Adrenal gland (tissue), 5 donors: ENCODE measurements at regions not wholly inside any gene's neighbourhood (a gene's known extent, or its start where the extent isn't known, plus 50 kb on each side); places are given as distances from the start of the nearest gene placed in this dataset.

Experiments
- POLR2A ChIP-seq, 2 donors: fragments of 450-650 bp; IDR thresholded peaks; one replicate each; pipeline ENCODE4 v1.6.1; 2017; ENCODE audit warnings: antibody characterized with exemption in 2 of 2, mild to moderate bottlenecking in 2 of 2, moderate library complexity in 1 of 2
- TF ChIP-seq, protein P1 (sequence below), 6 experiments: fragments of 450-650 bp in 4 of 6; fragments of 200-600 bp in 2 of 6; sonication (generic) in 1 of 6; IDR thresholded peaks; 1 replicate in 5 of 6; 2 replicates in 1 of 6; pipeline versions ENCODE4 v1.5.1 to v1.8.0; 2016 to 2021; ENCODE audit warnings: antibody characterized with exemption in 6 of 6, mild to moderate bottlenecking in 2 of 6, moderate library complexity in 1 of 6
- donor health status: DM: no; HTN: no; CAD: no.

DNA sequence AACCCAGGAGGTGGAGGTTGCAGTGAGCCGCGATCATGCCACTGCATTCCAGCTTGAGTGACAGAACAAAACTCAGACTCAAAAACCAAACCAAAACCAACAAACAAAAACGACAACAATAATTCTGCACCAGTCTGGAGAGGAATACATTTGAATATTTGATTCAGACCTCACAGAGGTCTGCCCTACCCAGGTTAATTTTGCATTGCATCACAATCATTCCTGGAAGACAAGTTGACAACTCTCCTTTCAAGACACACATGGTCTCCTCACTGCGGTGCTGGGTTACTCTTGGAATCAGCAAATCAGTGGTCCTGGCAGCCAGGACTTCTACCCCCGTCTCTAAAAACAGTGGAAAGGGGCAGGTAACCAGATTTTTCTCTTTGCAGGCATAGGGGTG is 79.9 kb upstream of the TMTC4 start:
- TF ChIP-seq, protein P1, sequence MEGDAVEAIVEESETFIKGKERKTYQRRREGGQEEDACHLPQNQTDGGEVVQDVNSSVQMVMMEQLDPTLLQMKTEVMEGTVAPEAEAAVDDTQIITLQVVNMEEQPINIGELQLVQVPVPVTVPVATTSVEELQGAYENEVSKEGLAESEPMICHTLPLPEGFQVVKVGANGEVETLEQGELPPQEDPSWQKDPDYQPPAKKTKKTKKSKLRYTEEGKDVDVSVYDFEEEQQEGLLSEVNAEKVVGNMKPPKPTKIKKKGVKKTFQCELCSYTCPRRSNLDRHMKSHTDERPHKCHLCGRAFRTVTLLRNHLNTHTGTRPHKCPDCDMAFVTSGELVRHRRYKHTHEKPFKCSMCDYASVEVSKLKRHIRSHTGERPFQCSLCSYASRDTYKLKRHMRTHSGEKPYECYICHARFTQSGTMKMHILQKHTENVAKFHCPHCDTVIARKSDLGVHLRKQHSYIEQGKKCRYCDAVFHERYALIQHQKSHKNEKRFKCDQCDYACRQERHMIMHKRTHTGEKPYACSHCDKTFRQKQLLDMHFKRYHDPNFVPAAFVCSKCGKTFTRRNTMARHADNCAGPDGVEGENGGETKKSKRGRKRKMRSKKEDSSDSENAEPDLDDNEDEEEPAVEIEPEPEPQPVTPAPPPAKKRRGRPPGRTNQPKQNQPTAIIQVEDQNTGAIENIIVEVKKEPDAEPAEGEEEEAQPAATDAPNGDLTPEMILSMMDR (IDR thresholded peaks at IDR 0.05): no peak
- TF ChIP-seq POLR2A (IDR thresholded peaks at IDR 0.05): no peak
